ENCODE measurements at regions not wholly inside any gene's neighbourhood (a gene's known extent, or its start where the extent isn't known, plus 50 kb on each side); places are given as distances from the start of the nearest gene placed in this dataset.

- TF ChIP-seq CTCF (IDR thresholded peaks at IDR 0.05), result no peak
- DNase-seq (ENCODE audit: low spot score) (no peak), ATAC-seq (ENCODE audit: low FRiP score) (no peak)
Observed at GRCh38 chr2:195352581-195352980, 304.4 kb upstream of the SLC39A10 start.

DNA sequence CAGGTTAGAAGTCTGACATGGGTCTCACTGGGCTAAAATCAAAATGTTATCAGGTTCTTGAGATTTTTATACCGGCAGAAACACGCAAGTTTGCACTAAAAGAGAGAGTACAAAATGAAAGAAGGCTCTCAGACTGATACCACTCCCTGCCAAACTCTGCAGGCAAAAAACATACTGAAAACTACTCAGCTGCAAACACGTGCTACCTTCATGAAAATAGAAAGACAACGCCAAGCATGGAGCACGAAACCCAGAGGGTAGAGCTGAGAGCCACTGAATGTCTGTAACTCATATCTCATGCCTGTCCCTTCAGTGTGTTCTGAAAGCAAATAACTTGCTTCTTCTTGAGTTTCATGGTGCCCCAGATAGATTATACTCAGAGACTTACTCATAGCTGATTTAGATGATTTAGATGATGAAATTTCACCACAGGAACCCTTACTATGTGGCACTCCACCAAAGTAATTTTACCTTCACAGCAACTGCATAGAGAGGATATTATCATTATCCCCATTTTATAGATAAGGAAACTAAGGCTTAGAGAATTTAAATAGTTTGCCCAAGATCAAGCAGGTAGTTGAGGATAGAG is 313.0 kb upstream of the SLC39A10 start:
- no peak for TF ChIP-seq CTCF (IDR thresholded peaks at IDR 0.05)
- no peak for ATAC-seq (ENCODE audit: low FRiP score)
- DNase-seq (ENCODE audit: low spot score), result no peak

DNA sequence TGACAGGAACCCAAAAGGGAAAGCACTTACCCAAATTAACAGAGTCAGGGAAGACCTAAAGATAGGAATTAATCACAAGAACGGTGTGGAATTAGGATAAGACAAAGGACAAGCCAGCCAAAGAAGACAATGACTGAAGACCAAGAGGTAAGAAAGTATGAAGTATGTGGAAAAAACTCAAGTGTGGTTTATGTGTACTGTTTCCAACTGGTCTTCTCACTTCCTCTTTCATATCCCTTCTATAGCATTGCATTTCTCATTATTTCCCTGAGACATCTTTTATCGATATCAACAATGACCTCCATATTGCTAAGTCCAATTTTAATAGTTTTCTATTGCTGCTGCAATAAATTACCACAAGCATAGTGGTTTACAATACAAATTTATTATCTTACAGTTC is 313.5 kb upstream of the SLC39A10 start:
- ATAC-seq (ENCODE audit: low FRiP score), result no peak
- no peak for DNase-seq (ENCODE audit: low spot score)
- TF ChIP-seq CTCF (IDR thresholded peaks at IDR 0.05), result no peak

GRCh38 chr2:195342061-195342460 is 315.0 kb upstream of the SLC39A10 start:
- TF ChIP-seq CTCF (IDR thresholded peaks at IDR 0.05), result no peak
- ATAC-seq (ENCODE audit: low FRiP score) (no peak), DNase-seq (ENCODE audit: low spot score) (no peak)

DNA sequence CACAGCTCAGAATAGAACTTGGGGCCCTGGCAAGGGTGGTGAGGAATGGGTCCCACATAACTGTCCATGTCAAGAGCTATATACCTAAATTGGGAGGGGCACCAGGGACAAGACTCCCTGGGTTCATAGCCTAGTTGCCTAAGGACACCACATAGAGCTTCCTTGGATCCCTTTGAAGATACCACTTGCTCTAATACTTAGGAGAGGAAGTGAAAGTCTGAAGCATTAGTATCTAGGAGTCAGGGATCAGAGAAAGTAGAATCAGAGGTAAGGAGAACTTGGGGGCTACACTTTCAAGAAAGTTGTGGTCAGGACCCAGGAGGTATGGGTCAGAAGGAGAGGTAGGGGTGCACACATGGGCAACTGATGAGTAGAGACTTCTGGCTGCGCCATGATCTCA is 318.2 kb upstream of the SLC39A10 start:
- DNase-seq (ENCODE audit: low spot score) (no peak), ATAC-seq (ENCODE audit: low FRiP score) (no peak)
- no peak for TF ChIP-seq CTCF (IDR thresholded peaks at IDR 0.05)

DNA sequence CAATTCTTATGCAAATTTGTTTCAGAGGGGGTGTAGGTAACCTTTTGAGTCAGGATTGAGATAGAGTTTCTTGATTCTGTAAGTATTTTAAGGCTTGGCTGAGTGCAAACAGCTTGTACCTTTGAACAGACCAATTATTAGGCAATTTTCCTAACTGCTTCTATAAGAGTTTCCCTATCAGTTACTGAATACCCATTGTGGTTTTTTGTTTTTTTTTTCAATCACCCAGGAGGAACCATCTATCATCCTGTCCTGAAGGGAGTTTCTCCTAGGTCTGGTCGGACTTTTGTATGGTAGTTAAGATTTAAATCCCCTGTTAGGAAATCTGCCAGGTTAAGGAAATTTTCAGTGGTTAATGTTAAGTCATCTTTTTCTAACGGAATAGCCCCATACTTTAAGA is 319.4 kb upstream of the SLC39A10 start:
- ATAC-seq (ENCODE audit: low FRiP score), result no peak
- TF ChIP-seq CTCF (IDR thresholded peaks at IDR 0.05), result no peak
- no peak for DNase-seq (ENCODE audit: low spot score)

GRCh38 chr2:195333869-195334268 is 323.2 kb upstream of the SLC39A10 start:
- no peak for DNase-seq (ENCODE audit: low spot score)
- ATAC-seq (ENCODE audit: low FRiP score), result no peak
- no peak for TF ChIP-seq CTCF (IDR thresholded peaks at IDR 0.05)

Measured in omental fat pad (tissue), 3 donors.